ENCODE measurements at regions not wholly inside any gene's neighbourhood (a gene's known extent, or its start where the extent isn't known, plus 50 kb on each side); places are given as distances from the start of the nearest gene placed in this dataset.

DNA sequence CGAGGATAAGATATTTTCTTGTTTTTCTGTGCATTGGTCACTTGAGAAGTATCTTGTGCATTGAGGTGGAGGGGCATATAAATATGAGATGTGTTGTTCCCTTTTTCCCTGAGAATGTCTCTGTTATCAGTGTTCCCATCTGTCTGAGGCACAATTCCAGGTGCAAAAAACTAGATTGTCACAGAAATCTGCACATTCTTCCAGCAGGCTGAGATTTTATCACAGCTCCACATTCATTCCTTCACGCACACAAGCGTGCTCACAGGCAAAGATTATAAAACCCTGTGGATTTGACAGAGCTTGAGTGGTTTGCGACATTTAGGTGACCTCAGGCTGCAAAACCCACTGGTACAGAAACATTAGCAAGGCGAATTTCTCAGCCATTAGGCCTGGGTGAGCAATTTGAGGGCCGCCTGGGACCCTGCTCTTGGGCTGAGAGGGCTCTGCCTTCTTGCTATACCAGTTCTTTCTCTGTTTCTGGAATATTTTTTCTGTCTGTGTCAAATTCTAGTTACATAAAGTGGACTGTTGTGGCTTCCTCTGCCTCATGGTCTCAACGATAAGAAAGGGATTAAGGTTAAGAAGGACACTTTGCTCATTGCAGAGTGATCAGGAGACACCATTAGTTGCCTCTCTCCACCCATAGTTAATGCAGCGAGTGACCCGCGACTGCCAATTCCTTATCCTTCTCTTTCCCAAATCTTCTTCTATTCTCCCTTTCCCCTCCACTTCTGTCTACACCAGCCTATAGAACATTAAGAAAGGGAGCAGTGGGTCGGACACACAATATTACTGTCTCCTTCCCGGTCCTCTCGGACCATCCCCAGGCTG lies 86.7 kb upstream of the C1QTNF7 start:
- TF ChIP-seq CTCF (IDR thresholded peaks at IDR 0.05; ENCODE audit: insufficient read depth, low read depth, low read length, missing control alignments) = no peak
- no peak overlapping the region for H3K4me3 ChIP-seq (ENCODE audit: low read length)
- no peak for DNase-seq (ENCODE audit: low read depth)

- DNase-seq (ENCODE audit: low read depth) = no peak
- no peak for TF ChIP-seq CTCF (IDR thresholded peaks at IDR 0.05; ENCODE audit: insufficient read depth, low read depth, low read length, missing control alignments)
- no peak overlapping the region for H3K4me3 ChIP-seq (ENCODE audit: low read length)
Measured at GRCh38 chr4:15341733-15342300, 86.0 kb upstream of the C1QTNF7 start.

DNA sequence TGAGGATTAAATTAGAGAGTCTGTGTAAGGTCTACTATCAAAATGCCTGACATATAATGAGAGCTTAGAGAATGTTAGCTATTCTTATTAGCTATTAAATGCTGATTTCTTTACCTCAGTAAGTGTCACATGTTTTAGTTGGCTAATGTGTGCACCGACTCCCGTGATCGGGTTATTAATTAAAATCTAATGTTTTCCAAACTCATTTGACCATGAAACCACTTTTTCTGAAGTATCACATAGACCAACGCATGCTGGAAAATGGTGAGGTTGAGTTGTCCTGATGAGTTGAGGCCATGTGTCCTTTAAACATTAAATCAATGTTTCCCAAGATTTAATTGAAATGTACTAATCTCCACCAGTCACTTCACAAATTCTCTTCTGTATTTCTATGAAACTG lies 84.8 kb upstream of the C1QTNF7 start:
- DNase-seq (ENCODE audit: low read depth) = no peak
- H3K4me3 ChIP-seq (ENCODE audit: low read length) = no peak overlapping the region
- TF ChIP-seq CTCF (IDR thresholded peaks at IDR 0.05; ENCODE audit: insufficient read depth, low read depth, low read length, missing control alignments) = no peak

DNA sequence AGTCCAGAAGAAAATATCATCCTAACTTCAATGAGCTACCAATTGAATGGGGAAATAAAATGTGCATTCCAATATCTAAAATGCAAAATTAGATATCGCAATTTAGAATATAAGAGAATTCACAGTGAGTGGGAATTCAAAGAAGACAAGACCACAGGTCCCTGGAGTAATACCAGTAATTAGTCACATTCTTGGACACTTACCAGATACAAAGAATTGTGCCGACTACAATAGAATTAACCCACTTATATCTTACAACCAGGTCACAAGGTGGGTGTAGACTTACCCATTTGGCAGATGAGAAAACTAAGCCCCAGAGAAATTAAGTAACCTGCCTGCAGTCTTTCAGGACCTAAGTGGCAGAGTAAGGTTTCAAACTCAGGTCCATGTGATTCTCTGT lies 84.3 kb upstream of the C1QTNF7 start:
- no peak overlapping the region for H3K4me3 ChIP-seq (ENCODE audit: low read length)
- no peak for TF ChIP-seq CTCF (IDR thresholded peaks at IDR 0.05; ENCODE audit: insufficient read depth, low read depth, low read length, missing control alignments)
- DNase-seq (ENCODE audit: low read depth) = no peak

DNA sequence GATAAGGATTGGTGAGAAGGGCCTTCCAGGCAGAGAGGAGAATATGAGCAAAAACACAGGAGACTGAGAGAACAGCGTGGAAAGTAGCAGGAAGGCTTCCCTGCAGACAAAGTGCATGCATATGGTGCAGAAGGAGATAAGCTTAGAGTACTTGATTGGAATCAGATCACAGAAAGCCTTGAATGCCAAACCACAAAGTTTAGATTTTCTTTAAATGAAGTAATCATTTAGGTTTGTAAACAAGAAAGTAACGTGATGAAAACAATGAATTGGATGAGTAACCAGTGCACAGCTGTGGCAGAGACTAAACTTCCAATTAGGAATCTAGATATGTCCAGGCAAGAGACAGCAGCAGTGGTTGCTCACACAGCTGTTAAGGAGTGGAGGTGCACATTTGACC lies 83.8 kb upstream of the C1QTNF7 start:
- no peak overlapping the region for H3K4me3 ChIP-seq (ENCODE audit: low read length)
- DNase-seq (ENCODE audit: low read depth) = peak; percentile 87
- no peak for TF ChIP-seq CTCF (IDR thresholded peaks at IDR 0.05; ENCODE audit: insufficient read depth, low read depth, low read length, missing control alignments)

DNA sequence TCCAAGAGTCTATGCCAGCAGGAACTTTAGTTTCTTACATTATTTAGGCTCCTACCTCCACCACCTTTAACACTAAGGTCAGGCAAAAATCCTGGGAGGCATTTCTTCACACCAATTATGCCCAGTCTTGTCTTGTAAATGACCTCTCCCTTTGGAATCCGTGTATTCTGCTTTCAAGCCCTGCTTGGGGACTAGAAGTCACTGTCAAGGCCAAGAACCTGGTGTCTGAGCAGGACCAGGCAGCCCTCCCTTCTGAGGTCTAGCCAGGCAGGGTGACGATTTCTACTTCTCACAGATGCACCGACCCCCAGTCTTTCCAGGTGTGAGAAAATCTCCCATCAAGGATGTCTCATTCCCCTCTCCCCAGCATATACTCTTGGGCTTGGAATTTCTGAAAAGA lies 82.7 kb upstream of the C1QTNF7 start:
- DNase-seq (ENCODE audit: low read depth) = no peak
- TF ChIP-seq CTCF (IDR thresholded peaks at IDR 0.05; ENCODE audit: insufficient read depth, low read depth, low read length, missing control alignments) = no peak
- no peak overlapping the region for H3K4me3 ChIP-seq (ENCODE audit: low read length)

- no peak for TF ChIP-seq CTCF (IDR thresholded peaks at IDR 0.05; ENCODE audit: insufficient read depth, low read depth, low read length, missing control alignments)
- DNase-seq (ENCODE audit: low read depth) = no peak
- no peak overlapping the region for H3K4me3 ChIP-seq (ENCODE audit: low read length)
Measured at GRCh38 chr4:15348236-15348635, 79.6 kb upstream of the C1QTNF7 start.

Measured in epithelial cell of esophagus (primary cell).